Astrocyte of the spinal cord (primary cell): ENCODE measurements at regions not wholly inside any gene's neighbourhood (a gene's known extent, or its start where the extent isn't known, plus 50 kb on each side); places are given as distances from the start of the nearest gene placed in this dataset.

Experiments
- DNase-seq: peaks from one replicate; pipeline ENCODE4 v3.0.0; 2011; ENCODE audit warnings: low read depth, low spot score
- H3K4me3 ChIP-seq: 2 replicates; pipeline ENCODE4 v1.5.1; 2011; ENCODE audit warnings: low read depth, mild to moderate bottlenecking, low read length, moderate library complexity
- CTCF ChIP-seq: IDR thresholded peaks from 2 replicates; pipeline ENCODE4 v1.5.1; 2012; ENCODE audit warnings: low read depth, mild to moderate bottlenecking, low read length, inconsistent platforms
- in situ Hi-C: cut with HindIII; loops from 2 replicates; pipeline ENCODE4 v1.10.0; 2017; ENCODE audit warnings: low sequenced_read_pairs

GRCh38 chr6:106880952-106881351, 93.6 kb downstream of the CD24 start:
- TF ChIP-seq CTCF = no peak
- in situ Hi-C loops = no loop called here

GRCh38 chr6:106875782-106876321, 98.7 kb downstream of the CD24 start:
- in situ Hi-C loops = no loop called here
- TF ChIP-seq CTCF = no peak
- no peak overlapping the region for H3K4me3 ChIP-seq
- DNase-seq = no peak

More at GRCh38 chr6:106880952-106881351, 93.6 kb downstream of the CD24 start:
- no peak for DNase-seq
- no peak overlapping the region for H3K4me3 ChIP-seq

DNA sequence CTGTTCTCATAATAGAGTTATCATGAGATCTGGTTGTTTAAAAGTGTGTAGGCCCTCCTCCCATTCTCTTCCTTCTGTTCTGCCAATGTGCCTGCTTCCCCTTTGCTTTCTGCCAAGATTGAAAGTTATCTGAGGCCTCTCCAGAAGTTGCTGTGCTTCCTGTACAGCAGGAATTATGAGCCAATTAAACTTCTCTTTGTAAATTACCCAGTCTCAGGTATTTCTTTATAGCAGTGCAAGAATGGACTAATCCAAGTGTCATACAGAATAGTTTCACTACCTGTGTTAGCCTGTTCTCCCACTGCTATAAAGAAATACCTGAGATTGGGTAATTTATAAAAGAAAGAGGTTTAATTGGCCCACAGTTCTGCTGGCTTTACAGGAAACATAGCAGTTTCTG, 100.0 kb downstream of the CD24 start:
- no peak for DNase-seq
- no peak overlapping the region for H3K4me3 ChIP-seq
- no peak for TF ChIP-seq CTCF
- in situ Hi-C loops = no loop called here

GRCh38 chr6:106872049-106872448, 102.5 kb downstream of the CD24 start:
- TF ChIP-seq CTCF = no peak
- no peak for DNase-seq
- H3K4me3 ChIP-seq = no peak overlapping the region
- in situ Hi-C loops = no loop called here

DNA sequence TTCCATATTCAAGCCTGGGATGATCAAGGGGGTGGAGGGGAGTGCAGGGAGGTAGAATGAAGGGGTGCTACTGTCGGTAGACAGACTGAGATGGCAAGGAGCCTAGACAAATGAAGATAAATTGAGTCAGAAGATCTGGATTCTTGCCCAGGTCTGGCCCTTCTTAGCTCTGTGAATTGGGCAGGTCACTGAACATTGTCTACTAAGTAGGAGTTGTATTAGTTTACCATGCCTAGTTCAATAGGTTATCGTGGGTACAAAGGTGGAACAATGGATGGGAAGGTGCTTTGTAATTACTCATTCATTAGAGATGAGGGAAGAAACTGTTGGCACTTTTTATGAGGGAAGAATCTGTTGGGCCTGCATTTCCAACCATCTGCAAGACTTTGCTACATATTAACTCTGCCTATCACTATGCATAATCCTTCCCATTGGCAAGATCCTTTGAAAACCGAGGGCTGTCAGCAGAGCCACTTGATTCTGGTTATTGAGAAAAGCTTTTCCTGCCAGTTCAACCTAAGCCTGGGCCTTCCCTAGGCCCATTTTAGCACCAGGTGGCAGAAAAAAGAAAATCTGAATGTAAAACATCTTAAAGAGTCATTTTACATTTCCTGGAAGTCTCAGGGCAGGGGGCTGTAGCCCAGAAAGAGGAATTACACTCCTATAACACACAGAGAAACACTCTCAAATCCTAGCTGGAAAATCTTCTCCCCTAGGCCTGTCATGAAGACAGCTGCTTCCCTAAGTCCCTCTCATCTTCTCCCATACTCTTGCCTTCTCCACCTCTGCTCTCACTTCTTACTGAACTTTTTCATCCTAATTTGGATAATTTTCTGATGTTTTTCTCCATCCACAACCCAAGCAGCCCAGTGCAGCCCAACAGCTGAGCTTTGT, 103.5 kb downstream of the CD24 start:
- no peak overlapping the region for H3K4me3 ChIP-seq
- DNase-seq = no peak
- in situ Hi-C loops = no loop called here
- no peak for TF ChIP-seq CTCF

- no peak overlapping the region for H3K4me3 ChIP-seq
- TF ChIP-seq CTCF = no peak
- DNase-seq = peak; percentile 80
- in situ Hi-C loops = no loop called here
These were observed 104.5 kb downstream of the CD24 start for GRCh38 chr6:106870069-106870468.
